Small intestine (tissue), 7 donors: ENCODE measurements at regions not wholly inside any gene's neighbourhood (a gene's known extent, or its start where the extent isn't known, plus 50 kb on each side); places are given as distances from the start of the nearest gene placed in this dataset.

Experiments
- DNase-seq, 2 donors: peaks; one replicate each; pipeline versions ENCODE4 v3.0.0 to v3.0.0-alpha.2; 2013
- FAIRE-seq: peaks from 2 replicates; lab custom pipeline; 2012; peaks lifted over from hg19 to GRCh38; lab: Jason Lieb, UNC
- H3K27ac ChIP-seq, 3 donors: one replicate each; pipeline ENCODE4 v1.5.1; 2013; ENCODE audit warnings: low read length in 2 of 3, mild to moderate bottlenecking in 2 of 3, control low read depth in 1 of 3, inconsistent platforms in 1 of 3, low read depth in 1 of 3, moderate library complexity in 1 of 3
- H3K27me3 ChIP-seq, 3 donors: one replicate each; pipeline ENCODE4 v1.6.1; 2013; ENCODE audit warnings: low read length in 3 of 3, inconsistent platforms in 1 of 3; ENCODE audit not compliant: control insufficient read depth in 3 of 3, insufficient read depth in 3 of 3
- H3K36me3 ChIP-seq, 3 donors: one replicate each; pipeline ENCODE4 v1.6.1; 2013; ENCODE audit warnings: low read length in 3 of 3, inconsistent platforms in 1 of 3, low read depth in 1 of 3, mild to moderate bottlenecking in 1 of 3, moderate library complexity in 1 of 3; ENCODE audit not compliant: control insufficient read depth in 3 of 3, insufficient read depth in 2 of 3
- H3K4me1 ChIP-seq, 3 donors: one replicate each; pipeline ENCODE4 v1.6.1; 2013; ENCODE audit warnings: low read length in 2 of 3, inconsistent platforms in 1 of 3, low read depth in 1 of 3, mild to moderate bottlenecking in 1 of 3, moderate library complexity in 1 of 3; ENCODE audit not compliant: control insufficient read depth in 3 of 3, insufficient read depth in 2 of 3
- H3K4me3 ChIP-seq, 3 donors: one replicate each; pipeline ENCODE4 v1.5.1; 2013; ENCODE audit warnings: low read length in 3 of 3, control low read depth in 1 of 3, inconsistent platforms in 1 of 3, low read depth in 1 of 3, mild to moderate bottlenecking in 1 of 3, moderate library complexity in 1 of 3
- H3K9me3 ChIP-seq, 2 donors: one replicate each; pipeline ENCODE4 v1.6.1; 2013; ENCODE audit warnings: low read depth in 1 of 2, low read length in 1 of 2; ENCODE audit not compliant: control insufficient read depth in 2 of 2, insufficient read depth in 1 of 2
- WGBS, 3 donors: extraction: QIAGEN DNeasy Blood & Tissue Kit; methylation state at CpG; one replicate each; pipeline ENCODE4 v1.1.7; 2013; 5-methylcytosine and 5-hydroxymethylcytosine counted together
- donor health status: healthy with polysubstance abuse.
- donor health status: control.
- donor health status: control.
- donor health status: Bipolar disorder and iron deficiency.
- donor health status: healthy.

DNA sequence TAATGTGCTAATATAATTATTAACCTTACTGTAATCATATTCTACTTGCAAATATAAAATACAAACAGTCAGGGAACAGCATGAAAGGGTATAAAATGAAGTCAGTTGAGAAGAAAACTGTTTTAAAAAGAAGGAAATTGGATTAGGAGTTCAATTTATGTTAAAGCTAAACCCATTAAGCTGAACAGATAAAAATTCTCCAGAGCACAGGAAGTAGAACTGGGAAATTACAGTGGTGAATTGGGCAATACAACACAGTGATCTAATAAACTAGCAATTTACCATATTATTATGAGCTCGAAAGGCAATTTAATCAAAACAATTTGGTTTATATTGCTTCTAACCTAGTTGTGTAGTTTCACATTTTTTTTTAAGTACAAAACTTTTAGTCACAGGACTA lies 407.4 kb upstream of the RGS17 start:
- DNase-seq: no peak
- FAIRE-seq: no peak
- 62 to 73% (median 69%) methylated on average over 1 of the region's 1 CpG for WGBS, 3 donors

DNA sequence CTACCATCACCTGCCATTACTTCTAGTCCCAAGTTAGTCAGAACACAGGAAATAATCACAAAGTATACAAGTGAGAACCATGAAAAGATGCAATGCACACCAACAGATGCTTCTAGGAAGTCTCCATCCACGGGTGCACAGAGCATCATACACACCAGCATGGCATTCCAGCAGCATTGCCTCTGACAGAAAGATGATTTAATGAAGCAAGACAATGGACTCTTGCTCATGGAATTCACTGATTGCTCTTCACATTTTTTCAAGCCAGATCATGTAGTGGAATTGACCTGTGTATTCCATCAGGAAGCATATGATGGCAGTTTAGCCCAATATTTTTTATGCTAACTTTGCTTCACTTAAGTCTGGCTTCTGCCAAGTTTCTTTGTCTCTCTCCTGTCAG lies 406.3 kb upstream of the RGS17 start:
- Histone ChIP-seq H3K36me3 (no peaks in the 10 kb centered on the region), H3K4me1 (no peaks in the 10 kb centered on the region), H3K27ac (no peak overlapping the region), H3K4me3 (no peak overlapping the region), H3K27me3 (no peaks in the 10 kb centered on the region), H3K9me3 (no peaks in the 10 kb centered on the region)
- FAIRE-seq: no peak
- no peak for DNase-seq
- 72 to 74% (median 72%) methylated on average over 1 of the region's 1 CpG for WGBS, 3 donors

More for the DNA sequence above, 407.4 kb upstream of the RGS17 start:
- Histone ChIP-seq H3K36me3 (no peaks in the 10 kb centered on the region), H3K4me1 (no peaks in the 10 kb centered on the region), H3K4me3 (no peak overlapping the region), H3K27me3 (no peaks in the 10 kb centered on the region), H3K9me3 (peaks cover 0 to 4% of the 10 kb centered on the region in 2 donors), H3K27ac (no peak overlapping the region)

GRCh38 chr6:153526479-153526878 lies 395.4 kb upstream of the RGS17 start:
- no peaks in the 10 kb centered on the region for H3K4me1 ChIP-seq
- WGBS, 3 donors: 61 to 76% (median 66%) methylated on average over 3 of the region's 3 CpGs

DNA sequence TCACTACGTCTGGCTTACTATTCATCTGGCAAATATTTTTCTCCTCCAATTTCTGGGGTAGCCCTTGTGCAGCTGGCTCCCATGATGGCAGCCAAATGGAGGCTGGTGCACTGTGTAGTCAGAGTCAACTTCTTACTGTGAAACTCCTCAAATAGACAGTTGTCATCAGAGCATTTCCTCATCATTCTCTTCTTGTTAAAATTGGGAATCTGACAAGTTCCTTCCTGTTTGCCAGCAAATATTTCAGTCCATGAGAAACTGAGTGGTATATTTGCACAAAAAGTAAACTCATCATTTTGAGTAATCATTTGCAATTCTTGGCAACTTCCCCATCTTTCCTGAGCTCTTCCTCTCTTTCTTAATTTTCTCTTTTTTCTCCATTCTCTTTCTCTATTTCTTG lies 394.9 kb upstream of the RGS17 start:
- FAIRE-seq (no peak), DNase-seq (no peak)
- Histone ChIP-seq H3K27ac (no peak overlapping the region), H3K36me3 (no peaks in the 10 kb centered on the region), H3K9me3 (no peaks in the 10 kb centered on the region), H3K4me1 (no peaks in the 10 kb centered on the region), H3K27me3 (no peaks in the 10 kb centered on the region), H3K4me3 (no peak overlapping the region)
- WGBS, 3 donors: 64 to 85% (median 65%) methylated on average over 1 of the region's 1 CpG

More at GRCh38 chr6:153526479-153526878, 395.4 kb upstream of the RGS17 start:
- Histone ChIP-seq H3K27me3 (no peaks in the 10 kb centered on the region), H3K36me3 (no peaks in the 10 kb centered on the region), H3K9me3 (no peaks in the 10 kb centered on the region), H3K27ac (no peak overlapping the region), H3K4me3 (no peak overlapping the region)
- DNase-seq (no peak), FAIRE-seq (no peak)

GRCh38 chr6:153523390-153523789 lies 392.3 kb upstream of the RGS17 start:
- no peak for DNase-seq
- Histone ChIP-seq H3K9me3 (no peaks in the 10 kb centered on the region), H3K36me3 (no peaks in the 10 kb centered on the region), H3K4me1 (no peaks in the 10 kb centered on the region), H3K4me3 (no peak overlapping the region), H3K27me3 (no peaks in the 10 kb centered on the region), H3K27ac (no peak overlapping the region)
- no peak for FAIRE-seq

DNA sequence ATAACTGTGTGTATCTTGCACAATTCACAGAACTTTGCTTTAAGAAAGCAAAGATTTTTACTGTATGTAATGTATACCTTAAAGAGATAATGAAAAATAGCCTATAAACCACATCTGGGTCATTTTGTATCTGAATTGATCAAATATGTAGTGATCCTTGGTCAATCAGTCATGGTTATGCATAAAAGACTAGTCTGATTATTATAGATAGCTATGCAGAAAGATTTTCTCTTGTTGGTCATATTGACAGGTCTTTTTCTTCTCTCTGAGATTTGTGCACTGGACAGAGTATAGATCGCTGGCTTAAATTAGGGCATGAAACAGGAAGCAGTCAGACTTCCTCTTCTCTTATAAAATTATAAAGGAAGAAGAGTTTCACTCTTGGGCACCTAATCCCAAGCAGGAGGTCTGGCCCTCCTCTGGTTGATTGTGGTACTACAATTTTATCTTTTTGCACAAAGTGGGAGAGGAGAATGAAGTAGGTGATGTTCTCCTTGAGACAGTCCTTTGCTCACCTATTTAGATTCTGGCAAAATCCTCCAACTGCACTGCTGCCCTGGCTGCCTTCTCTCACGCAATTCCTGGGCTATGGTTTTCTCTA lies 380.9 kb upstream of the RGS17 start:
- H3K4me3 ChIP-seq: no peak overlapping the region
- H3K4me1 ChIP-seq: no peaks in the 10 kb centered on the region
- WGBS, 3 donors: 8 to 30% (median 13%) methylated on average over 2 of the region's 2 CpGs
- no peak overlapping the region for H3K27ac ChIP-seq
- H3K27me3 ChIP-seq: no peaks in the 10 kb centered on the region
- peak; percentile 26 to 36 for DNase-seq
- H3K36me3 ChIP-seq: no peaks in the 10 kb centered on the region
- H3K9me3 ChIP-seq: no peaks in the 10 kb centered on the region
- FAIRE-seq: no peak

- no peak for DNase-seq
- Histone ChIP-seq H3K9me3 (no peaks in the 10 kb centered on the region), H3K4me1 (no peaks in the 10 kb centered on the region), H3K27ac (no peak overlapping the region), H3K36me3 (no peaks in the 10 kb centered on the region), H3K4me3 (no peak overlapping the region), H3K27me3 (no peaks in the 10 kb centered on the region)
- 87 to 91% (median 91%) methylated on average over 4 of the region's 4 CpGs for WGBS, 3 donors
- no peak for FAIRE-seq
Observed at GRCh38 chr6:153503810-153504209, 372.7 kb upstream of the RGS17 start.

DNA sequence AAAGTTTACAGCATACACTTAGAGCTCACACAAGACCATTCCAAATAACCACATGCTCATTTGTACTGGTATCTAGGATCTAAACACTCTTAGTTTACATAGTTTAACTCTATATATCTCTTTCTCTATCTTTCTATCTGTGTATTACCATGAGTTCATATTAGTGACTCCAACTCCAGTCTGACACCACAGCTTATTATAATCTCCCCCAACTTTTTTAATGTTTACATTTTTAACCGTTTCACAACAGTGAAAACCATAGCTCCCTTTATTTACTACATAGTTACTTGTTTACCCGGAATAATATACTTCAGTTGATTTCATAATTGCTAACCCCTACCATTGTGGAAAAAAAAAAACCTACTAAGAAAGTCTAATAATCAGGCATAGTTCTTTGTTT lies 362.4 kb upstream of the RGS17 start:
- Histone ChIP-seq H3K27ac (no peak overlapping the region), H3K27me3 (no peaks in the 10 kb centered on the region), H3K4me3 (no peak overlapping the region), H3K4me1 (no peaks in the 10 kb centered on the region), H3K36me3 (no peaks in the 10 kb centered on the region), H3K9me3 (peaks cover 0 to 2% of the 10 kb centered on the region in 2 donors)
- WGBS, 3 donors: 59 to 72% (median 66%) methylated on average over 2 of the region's 2 CpGs
- DNase-seq (no peak), FAIRE-seq (no peak)

DNA sequence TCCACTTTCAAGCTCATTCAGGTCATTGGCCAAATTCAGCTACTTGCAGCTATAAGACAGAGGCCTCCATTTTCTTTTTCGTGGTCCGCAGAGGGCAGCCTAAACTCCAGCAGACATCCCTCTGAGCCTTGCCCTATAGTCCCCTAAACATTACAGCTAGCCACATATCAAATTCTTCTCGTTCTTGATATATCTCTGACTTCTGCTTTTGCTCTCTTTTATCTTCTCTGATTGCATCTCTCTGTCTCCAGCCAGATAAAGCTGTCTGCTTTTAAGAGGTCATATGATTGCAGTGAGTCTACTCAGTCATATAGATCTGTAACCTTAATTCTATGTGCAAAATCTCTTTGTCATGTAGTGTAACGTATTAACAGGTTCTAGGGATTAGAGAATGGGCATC lies 358.4 kb upstream of the RGS17 start:
- Histone ChIP-seq H3K4me1 (no peaks in the 10 kb centered on the region), H3K4me3 (no peak overlapping the region), H3K27me3 (no peaks in the 10 kb centered on the region), H3K27ac (no peak overlapping the region), H3K9me3 (peaks cover 0 to 2% of the 10 kb centered on the region in 2 donors), H3K36me3 (no peaks in the 10 kb centered on the region)
- FAIRE-seq (no peak), DNase-seq (no peak)
- 61 to 72% (median 65%) methylated on average over 4 of the region's 4 CpGs for WGBS, 3 donors
